GM23338 (cell line): ENCODE measurements at regions not wholly inside any gene's neighbourhood (a gene's known extent, or its start where the extent isn't known, plus 50 kb on each side); places are given as distances from the start of the nearest gene placed in this dataset.

ENCODE experiments used
- ATAC-seq: fragments of 200-7000 bp; cut with Tn5 transposase; 3 replicates; pipeline ENCODE4 v1.9.1; 2020
- DNase-seq: peaks from one replicate; pipeline ENCODE4 v3.0.0-alpha.2; 2015; ENCODE audit warnings: low spot score
- H2AFZ ChIP-seq: fragments of 200-600 bp; sonication (generic); 2 replicates; pipeline ENCODE4 v1.8.0; 2016; ENCODE audit warnings: antibody characterized with exemption, mild to moderate bottlenecking, moderate library complexity
- H3F3A ChIP-seq: fragments of 200-600 bp; sonication (generic); replicated peaks from 2 replicates; pipeline ENCODE4 v1.8.0; 2017; ENCODE audit warnings: antibody characterized with exemption, mixed run types, low read depth
- H3K27ac ChIP-seq: fragments of 200-600 bp; sonication (generic); 2 replicates; pipeline ENCODE4 v1.6.1; 2016; ENCODE audit warnings: low read depth
- H3K27me3 ChIP-seq: fragments of 200-600 bp; sonication (generic); 2 replicates; pipeline ENCODE4 v1.8.0; 2016; ENCODE audit warnings: mild to moderate bottlenecking, mixed run types, moderate library complexity; ENCODE audit not compliant: insufficient read depth
- H3K36me3 ChIP-seq: fragments of 200-600 bp; sonication (generic); 2 replicates; pipeline ENCODE4 v1.8.0; 2016; ENCODE audit warnings: mild to moderate bottlenecking; ENCODE audit not compliant: insufficient read depth
- H3K4me1 ChIP-seq: fragments of 200-600 bp; sonication (generic); 2 replicates; pipeline ENCODE4 v1.8.0; 2016; ENCODE audit warnings: mild to moderate bottlenecking, moderate library complexity; ENCODE audit not compliant: insufficient read depth
- H3K4me2 ChIP-seq: fragments of 200-600 bp; sonication (generic); 2 replicates; pipeline ENCODE4 v1.7.1; 2017; ENCODE audit warnings: mixed run types
- H3K4me3 ChIP-seq: fragments of 200-600 bp; sonication (generic); 2 replicates; pipeline ENCODE4 v1.6.1; 2016; ENCODE audit warnings: mixed run types
- H3K79me2 ChIP-seq: fragments of 200-600 bp; sonication (generic); replicated peaks from 2 replicates; pipeline ENCODE4 v1.8.0; 2017; ENCODE audit warnings: mild to moderate bottlenecking; ENCODE audit not compliant: insufficient read depth
- H3K9me2 ChIP-seq: fragments of 200-600 bp; sonication (generic); 2 replicates; pipeline ENCODE4 v1.8.0; 2017; ENCODE audit not compliant: insufficient read depth
- H4K20me1 ChIP-seq: fragments of 200-600 bp; sonication (generic); replicated peaks from 2 replicates; pipeline ENCODE4 v1.8.0; 2017; ENCODE audit warnings: mild to moderate bottlenecking; ENCODE audit not compliant: insufficient read depth
- H3K27ac Mint-ChIP-seq: 2 replicates; pipeline ENCODE4 v1.8.0; 2020; ENCODE audit warnings: inconsistent platforms, mild to moderate bottlenecking, moderate library complexity, mixed read lengths
- H3K27me3 Mint-ChIP-seq: 3 replicates; pipeline ENCODE4 v1.8.0; 2022; ENCODE audit warnings: low read depth, mild to moderate bottlenecking, moderate library complexity, mixed read lengths, inconsistent platforms; ENCODE audit not compliant: insufficient read depth, poor library complexity
- H3K36me3 Mint-ChIP-seq: 3 replicates; pipeline ENCODE4 v1.8.0; 2021; ENCODE audit warnings: low read depth, mild to moderate bottlenecking, inconsistent platforms, moderate library complexity, mixed read lengths
- H3K4me1 Mint-ChIP-seq: 3 replicates; pipeline ENCODE4 v1.8.0; 2020; ENCODE audit warnings: mild to moderate bottlenecking, inconsistent platforms, mixed read lengths
- H3K4me3 Mint-ChIP-seq: 3 replicates; pipeline ENCODE4 v1.8.0; 2021; ENCODE audit warnings: moderate library complexity, mild to moderate bottlenecking, inconsistent platforms, mixed read lengths
- H3K9me3 Mint-ChIP-seq: 3 replicates; pipeline ENCODE4 v1.8.0; 2020; ENCODE audit warnings: moderate library complexity, mild to moderate bottlenecking, inconsistent platforms, mixed read lengths
- CREB1 ChIP-seq: fragments of 250-450 bp; sonication (Bioruptor Pico); IDR thresholded peaks from 2 replicates; pipeline ENCODE4 v1.5.0; 2020; ENCODE audit warnings: low read depth, mild to moderate bottlenecking, moderate library complexity
- ETS1 ChIP-seq: IDR thresholded peaks from 2 replicates; pipeline ENCODE4 v1.6.1; 2016; ENCODE audit warnings: antibody characterized with exemption
- JUNB ChIP-seq: IDR thresholded peaks from one replicate; pipeline ENCODE4 v1.6.1; 2016; ENCODE audit warnings: antibody characterized with exemption; ENCODE audit not compliant: unreplicated experiment
- POLR2AphosphoS5 ChIP-seq: IDR thresholded peaks from 2 replicates; pipeline ENCODE4 v1.6.1; 2016; ENCODE audit warnings: antibody characterized with exemption, low read depth
- STAT1 ChIP-seq: IDR thresholded peaks from one replicate; pipeline ENCODE4 v1.6.1; 2016; ENCODE audit warnings: antibody characterized with exemption; ENCODE audit not compliant: unreplicated experiment
- ZNF331 ChIP-seq: fragments of 250-450 bp; sonication (Bioruptor Pico); IDR thresholded peaks from 2 replicates; pipeline ENCODE4 v1.5.0; 2020; ENCODE audit warnings: low read depth, mild to moderate bottlenecking, moderate library complexity
- ZNF462 ChIP-seq: fragments of 250-450 bp; sonication (Bioruptor Pico); IDR thresholded peaks from 2 replicates; pipeline ENCODE4 v1.5.0; 2020; ENCODE audit warnings: mild to moderate bottlenecking, moderate library complexity

GRCh38 chr2:65662654-65663432 is 230.4 kb upstream of the SPRED2 start:
- no peak overlapping the region for H3K4me2 ChIP-seq
- Mint-ChIP-seq H3K27ac (no peak overlapping the region), H3K27me3 (peaks cover 8% of the 10 kb centered on the region), H3K4me3 (no peak overlapping the region), H3K4me1 (peaks cover 2% of the 10 kb centered on the region; the same call in 1 of the 3 replicates), H3K36me3 (peaks cover 6% of the 10 kb centered on the region; the same call in 2 of the 3 replicates), H3K9me3 (peaks cover 19% of the 10 kb centered on the region)
- no peak overlapping the region for H2AFZ ChIP-seq
- TF ChIP-seq ZNF462 (CRISPR knock-in tag) (no peak), JUNB (no peak), ZNF331 (CRISPR knock-in tag) (no peak), ETS1 (no peak), CREB1 (CRISPR knock-in tag) (no peak), POLR2AphosphoS5 (no peak), STAT1 (no peak)
- H3F3A ChIP-seq: no peaks in the 10 kb centered on the region
- no peaks in the 10 kb centered on the region for H3K36me3 ChIP-seq
- H3K4me1 ChIP-seq: no peaks in the 10 kb centered on the region
- H3K27ac ChIP-seq: no peak overlapping the region
- ATAC-seq: no peak
- no peak overlapping the region for H3K4me3 ChIP-seq
- no peaks in the 10 kb centered on the region for H3K27me3 ChIP-seq
- no peaks in the 10 kb centered on the region for H3K79me2 ChIP-seq
- DNase-seq: no peak
- H4K20me1 ChIP-seq: no peaks in the 10 kb centered on the region
- H3K9me2 ChIP-seq: no peaks in the 10 kb centered on the region
